Stimulated activated CD4-positive, alpha-beta T cell treated with anti-CD3 and anti-CD28 coated beads, Interleukin-12 subunit alpha, Interleukin-12 subunit beta, amount 100 ng/mL, for 4 hours (primary cell): ENCODE measurements at regions not wholly inside any gene's neighbourhood (a gene's known extent, or its start where the extent isn't known, plus 50 kb on each side); places are given as distances from the start of the nearest gene placed in this dataset.
"Not testable (repeated sequence)": the region's sequence is repeated elsewhere in the genome, so short reads cannot be mapped to it uniquely, and the experiment has no call there.

ENCODE experiments used
- DNase-seq: peaks from one replicate; pipeline ENCODE4 v3.0.0-alpha.2; 2020

DNA sequence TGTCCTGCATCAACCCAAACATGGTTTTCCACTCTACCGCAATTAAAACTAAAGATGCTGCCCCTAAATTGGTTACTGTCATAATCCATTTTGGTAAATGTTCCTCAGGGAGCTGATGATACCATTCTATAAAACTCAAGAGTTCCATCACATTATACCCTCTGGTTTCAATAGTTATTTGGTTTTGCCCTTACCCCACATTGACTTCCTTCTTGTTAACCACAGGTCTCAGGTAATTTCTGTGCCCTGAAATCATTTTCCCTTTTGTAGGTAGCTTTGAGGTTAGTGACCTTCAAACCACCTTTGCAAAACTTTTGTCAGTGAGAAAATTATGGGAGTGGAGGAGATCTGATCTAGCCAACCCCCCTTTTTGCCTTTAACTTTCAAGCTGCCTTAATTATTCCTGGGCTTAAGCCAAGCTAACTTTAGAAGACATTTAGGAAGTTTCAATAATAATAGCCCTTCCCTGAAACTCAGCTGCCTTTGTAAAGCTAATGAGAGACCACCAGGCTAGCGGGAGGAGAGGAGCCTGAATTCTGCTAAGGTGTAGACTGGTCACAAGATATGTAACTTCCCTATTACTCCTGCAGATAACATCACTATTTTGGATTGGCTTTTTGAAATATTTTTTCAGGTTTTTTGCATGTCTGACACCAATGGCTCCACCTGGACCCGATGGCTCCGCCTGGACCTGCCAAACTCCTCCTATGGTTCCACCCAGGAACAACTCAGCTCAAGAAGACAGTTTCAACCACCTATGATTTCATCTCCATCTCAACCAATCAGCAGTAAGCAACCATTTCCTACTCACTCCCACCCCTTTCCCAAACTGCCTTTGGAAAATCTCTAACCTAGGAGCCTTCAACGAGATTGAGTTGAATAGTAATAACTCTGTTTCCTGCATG is 224.9 kb downstream of the HS3ST3B1 start:
- no peak for DNase-seq

DNA sequence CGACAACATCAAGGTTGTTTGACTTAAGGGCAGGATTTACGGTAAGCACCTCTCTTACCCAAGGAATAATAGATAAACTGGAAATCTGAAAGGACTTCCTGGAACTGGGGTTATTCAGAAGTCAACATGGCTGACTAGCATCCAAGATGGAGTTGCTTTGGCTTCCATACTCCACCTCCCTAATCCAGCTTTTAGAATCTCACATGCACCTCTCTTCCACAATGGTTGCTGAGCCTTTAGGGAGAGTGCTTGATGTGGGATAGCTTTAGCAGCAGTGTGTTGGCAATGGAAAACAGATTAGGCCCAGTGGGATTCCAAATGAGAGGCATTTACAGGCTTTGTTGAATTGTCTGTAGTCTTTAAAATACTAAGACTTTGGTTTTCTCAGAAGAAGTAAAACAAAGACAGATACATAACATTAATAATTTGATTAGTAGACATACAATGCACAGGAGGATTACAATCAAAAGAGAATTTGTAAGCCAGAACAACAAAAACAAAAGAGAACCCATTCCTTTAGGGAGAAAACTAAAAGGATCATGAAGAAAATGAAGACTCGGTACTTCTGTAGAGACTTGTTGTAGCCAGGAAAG is 222.0 kb downstream of the HS3ST3B1 start:
- no peak for DNase-seq

DNA sequence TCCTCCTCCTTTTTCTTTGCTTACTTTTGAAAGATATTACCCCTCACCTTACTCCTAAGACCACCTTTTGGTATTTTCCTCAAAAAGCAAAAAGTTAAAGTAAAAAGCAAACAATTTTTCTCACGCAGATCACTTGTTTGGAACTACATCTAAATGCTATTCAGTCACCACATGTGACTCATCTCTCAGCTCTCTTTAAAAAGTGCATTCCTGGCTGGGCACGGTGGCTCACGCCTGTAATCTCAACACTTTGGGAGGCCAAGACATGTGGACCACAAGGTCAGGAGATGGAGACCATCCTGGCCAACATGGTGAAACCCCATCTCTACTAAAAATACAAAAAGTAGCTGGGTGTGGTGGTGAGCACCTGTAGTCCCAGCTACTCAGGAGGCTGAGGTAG is 218.0 kb downstream of the HS3ST3B1 start:
- not testable (repeated sequence) for DNase-seq

DNA sequence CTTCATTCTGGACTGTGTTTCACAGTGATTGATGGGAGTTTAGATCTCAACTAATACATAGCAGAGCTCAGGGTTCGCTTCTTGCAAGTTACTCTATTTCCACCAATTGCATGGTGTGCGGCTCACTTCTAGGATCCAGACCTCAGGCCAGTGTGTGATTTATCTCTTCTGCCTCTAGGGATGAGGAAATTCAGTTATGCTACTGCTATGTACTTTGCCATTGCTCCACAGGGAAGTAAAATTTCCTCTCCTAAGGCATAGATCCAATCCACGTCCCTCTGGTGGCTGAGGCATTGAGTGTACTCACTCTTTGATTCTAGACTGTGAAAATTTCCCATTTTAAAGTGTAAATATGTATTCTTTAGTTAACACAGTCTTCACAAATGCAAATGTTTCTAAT is 214.1 kb downstream of the HS3ST3B1 start:
- DNase-seq, result no peak

DNA sequence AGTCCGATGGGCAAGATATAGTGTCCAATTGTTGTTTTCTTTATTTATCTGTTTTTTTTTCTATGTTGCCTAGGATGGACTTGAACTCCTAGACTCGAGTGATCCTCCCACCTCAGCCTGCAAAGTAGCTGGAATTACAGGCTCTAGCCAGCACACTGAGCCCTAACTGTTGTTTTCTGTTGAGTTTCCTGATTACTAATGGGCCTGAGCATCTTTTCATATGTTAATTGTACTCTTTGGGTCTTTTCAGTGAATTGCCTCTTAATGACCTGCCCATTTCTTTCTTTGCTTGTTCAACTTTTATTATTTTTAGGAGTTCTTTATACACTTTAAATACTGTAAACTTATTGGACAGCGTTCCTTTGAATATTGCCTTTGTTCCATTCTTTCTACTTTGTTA is 213.0 kb downstream of the HS3ST3B1 start:
- no peak for DNase-seq

DNA sequence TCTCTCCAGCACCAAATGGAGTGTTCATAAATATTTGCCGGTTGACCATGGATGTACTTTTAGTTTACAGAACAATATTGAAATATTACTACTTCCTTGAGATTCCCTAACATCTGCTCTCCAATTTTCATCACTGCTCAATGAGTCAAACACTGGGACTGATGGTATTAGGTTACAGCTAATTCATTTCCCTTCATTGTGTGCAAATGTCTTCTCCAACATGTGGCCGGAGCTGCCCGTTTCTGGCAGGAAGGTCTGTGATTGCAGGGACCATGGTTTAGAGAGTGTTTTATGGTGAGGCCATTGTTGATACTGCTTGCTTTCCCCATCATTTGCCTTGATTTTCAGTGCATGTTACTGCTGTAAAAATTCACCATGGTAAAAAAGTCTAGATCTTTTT is 209.3 kb downstream of the HS3ST3B1 start:
- DNase-seq, result no peak

DNA sequence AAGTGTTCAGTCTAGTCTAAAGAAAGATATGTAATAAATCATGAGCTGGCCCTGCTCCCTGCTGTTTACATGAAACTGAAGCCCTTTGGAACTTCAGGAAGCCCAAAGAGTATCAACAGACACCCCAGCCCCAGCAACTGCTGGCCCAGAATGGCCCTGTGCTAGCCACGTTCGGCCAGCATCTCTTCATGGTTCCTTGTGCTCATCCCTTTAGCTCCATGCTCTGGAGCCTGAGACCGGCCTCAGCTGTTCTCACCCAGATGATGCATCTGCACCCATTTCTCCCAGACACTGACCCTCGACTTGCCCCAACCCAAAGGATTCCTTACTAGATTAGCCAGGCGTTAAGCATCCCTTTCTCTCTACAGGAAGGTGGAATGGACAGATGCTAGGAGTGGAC is 207.3 kb downstream of the HS3ST3B1 start:
- no peak for DNase-seq

DNA sequence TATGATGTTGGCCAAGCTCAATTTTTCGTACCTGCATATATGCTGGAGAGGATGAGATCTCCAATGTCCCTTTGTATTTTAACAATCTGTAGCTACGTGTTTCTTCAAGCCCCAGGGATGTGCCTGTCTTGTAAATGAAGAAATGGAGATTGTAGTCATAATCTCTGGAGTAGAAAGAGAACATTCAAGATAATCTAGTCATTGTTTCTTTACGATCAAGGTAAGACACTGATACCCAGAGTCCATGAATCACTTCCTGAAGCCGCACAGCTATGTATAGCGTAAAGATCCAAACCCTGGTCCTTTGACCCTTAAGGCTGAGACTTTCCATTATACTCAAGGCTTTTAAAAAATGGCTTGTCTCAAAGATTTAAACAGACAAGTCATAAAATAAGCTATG is 205.5 kb downstream of the HS3ST3B1 start:
- DNase-seq, result no peak

DNA sequence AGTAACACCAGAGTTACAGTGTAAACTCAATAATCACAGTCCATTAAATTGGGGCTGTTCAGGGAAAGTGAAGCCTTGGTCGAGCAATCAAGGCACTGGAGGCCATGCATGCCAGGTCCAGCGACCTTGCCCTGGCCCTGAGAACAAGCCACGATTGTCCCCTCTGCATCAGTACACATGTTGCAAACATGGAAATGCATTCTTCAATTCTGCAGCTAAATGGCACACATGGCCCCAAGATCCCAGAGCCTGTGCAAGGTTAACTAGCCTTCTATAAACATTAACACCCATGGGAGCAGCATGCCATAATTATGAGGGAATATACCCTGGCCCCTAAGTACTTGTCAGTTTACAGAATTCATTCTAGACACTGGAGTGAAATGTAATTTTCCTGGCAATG is 204.7 kb downstream of the HS3ST3B1 start:
- DNase-seq, result no peak

DNA sequence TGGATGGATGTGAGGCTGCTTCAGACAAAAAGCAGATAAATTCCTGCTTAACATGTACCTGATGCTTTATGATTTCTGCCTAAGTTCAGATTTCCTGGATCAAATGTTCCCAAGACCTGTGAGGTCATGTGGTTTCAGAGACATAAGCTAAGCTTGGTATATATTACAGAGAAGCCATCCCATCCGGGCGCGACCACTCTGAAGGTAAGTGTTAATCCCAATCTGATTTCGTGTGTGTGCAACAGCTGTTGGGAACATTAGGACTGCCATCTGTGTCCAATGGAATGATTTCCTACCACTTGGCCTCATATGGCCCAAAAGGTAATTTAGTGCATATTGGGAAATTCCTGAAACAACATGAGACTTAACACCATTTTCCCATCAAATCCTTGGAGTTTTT is 199.1 kb downstream of the HS3ST3B1 start:
- no peak for DNase-seq

DNA sequence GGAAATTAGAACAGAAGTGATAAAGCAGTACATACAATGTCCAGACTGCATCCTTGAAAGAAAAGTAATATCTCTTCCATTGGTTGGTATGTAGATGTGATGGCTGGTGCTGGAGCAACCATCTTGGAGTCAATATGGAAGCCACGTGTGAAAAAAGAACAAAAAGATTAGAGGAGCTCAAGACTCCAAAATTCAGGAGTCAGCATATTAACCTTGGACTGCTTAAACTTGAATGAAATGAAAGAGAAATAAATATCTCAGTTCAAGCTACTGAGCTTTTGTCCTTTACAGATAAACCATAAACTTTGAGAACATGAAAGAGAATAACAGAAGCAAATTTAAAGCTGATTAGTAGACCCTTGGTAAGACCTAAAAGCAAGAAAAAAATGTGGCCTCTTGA is 197.9 kb downstream of the HS3ST3B1 start:
- DNase-seq, result no peak

DNA sequence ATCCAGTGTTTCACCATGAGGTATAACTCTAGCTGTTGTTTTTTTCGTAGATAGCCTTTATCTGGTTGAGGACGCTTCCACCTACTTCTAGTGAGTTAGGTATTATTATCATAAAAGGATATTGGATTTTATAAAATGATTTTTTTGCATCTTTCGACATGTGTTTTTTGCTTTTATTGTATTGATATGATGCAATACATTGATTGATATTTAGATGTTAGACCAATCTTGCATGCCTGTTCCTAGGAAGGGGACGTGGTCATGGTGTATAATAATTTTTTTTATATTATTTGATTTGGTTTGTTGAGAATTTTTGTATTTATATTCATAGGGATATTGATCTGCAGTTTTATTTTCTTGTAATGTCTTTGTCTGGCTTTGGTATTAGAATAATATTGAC is 193.3 kb downstream of the HS3ST3B1 start:
- DNase-seq, result no peak

DNA sequence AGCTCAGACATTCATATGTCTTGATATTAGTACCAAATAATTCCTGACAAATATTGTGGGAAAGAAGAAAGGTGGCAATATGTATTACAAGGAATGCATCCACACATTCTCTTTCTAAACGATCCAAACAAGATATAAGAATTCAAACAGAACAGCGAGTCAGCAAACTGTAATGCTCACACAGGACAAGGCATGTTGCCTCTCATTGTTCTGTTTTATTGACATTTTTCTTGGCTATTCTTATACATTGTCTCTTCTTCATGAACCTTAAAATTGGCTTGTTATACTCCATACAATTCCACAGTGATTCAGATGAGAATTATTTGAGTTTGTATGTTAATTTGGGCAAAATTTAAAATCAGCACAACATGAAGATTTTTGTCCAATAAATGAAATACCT is 189.1 kb downstream of the HS3ST3B1 start:
- no peak for DNase-seq

DNA sequence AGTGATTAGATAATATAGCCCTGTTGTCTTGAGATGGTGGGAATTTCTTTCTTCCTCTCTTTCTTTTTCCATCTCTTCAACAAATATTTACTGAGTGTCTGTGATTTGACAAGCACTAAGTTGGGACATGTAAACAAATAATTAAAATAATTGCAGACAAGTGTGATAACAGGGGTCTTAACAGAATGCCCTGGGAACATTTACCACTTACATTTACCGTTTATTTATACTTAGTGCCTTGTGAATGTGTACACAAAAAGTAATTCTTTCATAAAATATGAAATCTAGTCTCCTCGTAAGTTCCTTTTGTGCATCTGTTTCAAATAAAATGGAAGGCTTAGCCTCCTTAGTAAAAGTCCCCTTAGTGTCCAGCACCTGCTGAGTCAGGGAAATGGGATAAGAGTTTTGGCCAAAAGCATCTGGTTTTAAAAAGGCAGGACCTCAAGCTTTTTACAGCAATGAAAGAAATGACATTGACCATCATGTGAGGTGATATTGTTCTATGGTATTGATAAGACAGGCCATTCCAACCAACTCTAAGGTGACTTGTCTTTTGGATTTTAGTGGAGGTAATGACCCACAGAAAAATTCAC is 188.2 kb downstream of the HS3ST3B1 start:
- no peak for DNase-seq

DNA sequence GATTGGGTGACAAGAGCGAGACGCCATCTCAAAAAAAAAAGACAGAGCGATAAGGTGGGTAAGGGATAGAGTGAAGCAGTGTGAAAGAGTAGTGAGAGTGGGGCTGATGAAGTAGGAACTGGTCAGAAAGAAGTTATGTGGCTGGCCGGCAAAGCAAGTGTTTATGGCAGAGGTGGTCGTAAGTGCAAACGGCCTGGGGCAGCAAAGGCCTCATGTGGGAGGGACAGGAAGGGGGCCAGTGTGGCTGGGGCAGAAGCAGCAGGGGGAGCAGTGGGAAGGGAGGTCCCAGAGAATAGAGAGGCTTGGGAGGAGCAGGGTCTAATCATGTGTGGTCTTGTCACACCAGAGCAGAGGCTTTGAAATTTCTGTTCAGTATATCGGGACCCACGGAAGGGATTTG is 186.2 kb downstream of the HS3ST3B1 start:
- DNase-seq, result no peak

DNA sequence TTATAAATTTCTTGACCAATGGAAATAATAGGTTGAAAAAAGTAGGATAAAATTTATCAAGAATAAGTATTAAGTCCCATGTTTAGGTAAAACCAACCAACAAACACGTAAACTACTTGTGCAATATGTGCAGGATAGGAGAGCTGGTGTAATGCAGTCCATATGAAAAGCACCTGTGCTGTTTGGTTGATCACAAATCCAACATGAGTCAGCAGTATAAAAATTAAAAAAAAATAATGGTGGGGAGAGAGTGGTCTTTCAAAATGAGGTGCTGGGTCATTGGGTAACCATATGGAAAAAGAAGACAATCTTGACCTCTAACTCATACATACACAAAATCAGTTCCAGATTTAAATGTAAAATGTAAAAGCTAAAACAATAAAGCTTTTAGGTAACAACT is 181.8 kb downstream of the HS3ST3B1 start:
- DNase-seq, result no peak

DNA sequence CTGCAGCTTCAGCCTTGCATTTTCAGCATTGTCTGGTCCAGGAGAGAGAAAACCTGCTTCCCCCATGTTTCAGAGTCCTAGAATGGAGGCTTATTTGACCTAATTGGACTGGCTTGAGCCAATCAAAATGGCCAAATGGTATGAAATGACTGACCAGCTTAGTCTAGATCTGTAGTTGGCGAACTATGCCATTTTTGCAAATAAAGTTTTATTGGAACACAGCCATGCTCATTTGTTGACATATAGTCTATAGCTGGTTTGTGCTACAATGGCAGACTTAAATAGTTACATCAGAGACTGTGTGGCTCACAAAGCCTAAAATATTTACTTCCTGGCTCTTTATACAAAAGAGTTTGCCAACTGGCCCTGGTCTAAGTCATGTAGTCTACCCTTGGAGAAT is 180.8 kb downstream of the HS3ST3B1 start:
- DNase-seq, result no peak

DNA sequence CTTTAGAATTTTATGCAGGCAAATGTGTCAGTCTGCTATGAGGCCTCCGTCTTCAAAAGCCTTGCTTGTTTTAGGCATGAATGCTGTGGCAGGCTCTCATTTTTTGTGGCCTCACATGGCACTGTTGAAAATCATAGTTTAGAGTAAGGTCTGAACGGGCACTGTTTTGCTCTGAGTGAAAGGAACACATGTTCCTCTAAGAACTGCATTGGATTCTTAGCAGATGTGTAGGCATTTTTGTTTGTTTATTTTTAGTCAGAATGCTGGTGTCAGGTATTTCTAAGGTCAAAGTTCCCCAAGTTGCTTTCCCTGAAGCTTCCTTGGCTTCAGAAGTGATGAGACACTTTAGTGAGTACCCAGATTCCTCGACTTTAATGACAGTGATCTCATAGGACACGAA is 173.7 kb downstream of the HS3ST3B1 start:
- DNase-seq, result no peak

DNA sequence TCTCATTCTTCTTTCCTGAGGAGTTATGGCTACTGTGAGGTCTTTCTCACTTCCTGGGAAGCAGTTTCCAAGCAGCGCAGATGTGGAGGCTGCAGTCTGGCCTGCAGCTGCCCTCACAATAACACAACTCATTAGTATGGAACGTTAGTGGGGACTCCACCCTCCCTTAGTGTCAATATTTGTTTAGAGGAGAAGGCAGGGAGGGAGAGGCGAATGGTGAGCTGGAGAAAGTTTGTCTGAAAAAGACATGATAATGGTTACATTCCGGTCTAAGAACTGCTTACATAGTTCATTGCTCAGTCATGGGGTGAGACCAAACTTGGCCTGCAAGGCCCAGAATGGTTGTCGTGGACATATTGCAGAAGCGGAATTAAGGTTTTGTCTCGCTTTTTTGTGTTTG is 170.2 kb downstream of the HS3ST3B1 start:
- DNase-seq, result no peak

DNA sequence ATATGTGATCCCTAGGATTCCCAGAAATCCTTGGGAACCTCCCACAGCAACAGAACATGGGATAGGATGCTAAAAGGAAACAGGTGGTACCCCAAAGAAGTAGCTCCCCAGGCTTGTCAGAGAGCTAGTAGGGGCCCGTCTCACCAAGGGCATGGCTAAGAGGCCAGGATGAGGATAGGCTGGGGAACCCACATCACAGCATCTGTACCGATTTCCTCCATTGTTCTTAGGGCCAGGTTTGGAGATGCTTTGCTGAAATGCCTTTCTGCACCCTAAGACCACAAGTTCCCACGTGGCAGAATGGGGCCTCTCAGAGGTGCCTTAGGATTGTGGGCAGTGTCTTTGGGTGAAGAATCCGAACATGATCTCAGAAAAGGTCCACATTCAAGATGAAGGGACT is 169.5 kb downstream of the HS3ST3B1 start:
- DNase-seq, result no peak

DNA sequence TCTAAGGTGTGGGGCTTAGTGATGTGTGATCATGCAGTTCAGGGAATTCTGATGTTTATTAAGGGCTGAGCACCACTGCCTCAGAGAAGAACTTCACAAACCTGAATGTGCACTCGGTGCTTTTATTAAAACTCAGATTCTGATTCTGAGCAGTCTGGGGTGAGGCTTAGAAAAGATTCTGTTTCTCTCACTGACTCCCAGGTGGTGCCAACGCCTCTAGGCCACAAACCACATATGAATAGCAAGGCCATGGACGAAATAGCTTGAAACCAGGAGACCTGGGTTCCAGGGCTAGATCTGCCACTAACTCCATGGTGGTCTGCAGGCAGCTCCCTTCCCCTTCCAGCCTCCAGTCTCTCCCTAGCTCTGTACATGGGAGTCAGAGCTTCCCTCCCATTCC is 169.1 kb downstream of the HS3ST3B1 start:
- DNase-seq, result no peak

DNA sequence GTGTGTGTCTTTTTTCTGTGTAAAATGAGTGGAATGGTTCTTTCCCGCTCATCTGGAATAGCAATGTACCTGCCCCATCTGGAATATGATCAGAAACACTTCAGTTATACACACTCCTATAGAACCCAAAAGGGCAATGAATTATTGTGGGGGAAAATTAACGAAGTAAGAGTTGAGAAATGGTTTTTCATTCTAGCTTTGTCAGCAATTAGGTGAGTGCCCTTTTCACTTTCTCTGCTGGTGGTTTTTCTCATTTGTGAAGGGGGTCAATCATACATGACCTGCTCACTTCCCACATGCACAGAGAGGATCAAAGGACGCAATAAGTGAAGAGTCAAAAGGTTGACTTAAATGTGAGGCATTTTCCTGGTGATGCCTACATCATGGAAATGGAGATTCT is 168.0 kb downstream of the HS3ST3B1 start:
- no peak for DNase-seq

DNA sequence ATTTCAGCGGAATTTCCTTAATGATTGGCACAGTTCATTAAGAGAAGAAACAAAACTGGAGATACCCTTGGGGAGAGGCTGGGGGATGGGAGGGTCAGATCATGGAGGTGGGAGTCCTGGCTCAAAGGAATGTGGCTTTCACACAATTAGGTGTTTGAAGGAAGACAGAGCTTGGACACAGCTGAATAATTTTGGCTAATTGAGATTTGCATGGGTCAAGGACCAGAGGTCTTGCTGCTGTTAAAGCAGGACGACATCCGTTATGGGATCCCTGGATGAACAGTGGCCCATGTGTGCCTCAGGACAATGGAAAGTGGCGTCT is 160.3 kb downstream of the HS3ST3B1 start:
- DNase-seq, result no peak

DNA sequence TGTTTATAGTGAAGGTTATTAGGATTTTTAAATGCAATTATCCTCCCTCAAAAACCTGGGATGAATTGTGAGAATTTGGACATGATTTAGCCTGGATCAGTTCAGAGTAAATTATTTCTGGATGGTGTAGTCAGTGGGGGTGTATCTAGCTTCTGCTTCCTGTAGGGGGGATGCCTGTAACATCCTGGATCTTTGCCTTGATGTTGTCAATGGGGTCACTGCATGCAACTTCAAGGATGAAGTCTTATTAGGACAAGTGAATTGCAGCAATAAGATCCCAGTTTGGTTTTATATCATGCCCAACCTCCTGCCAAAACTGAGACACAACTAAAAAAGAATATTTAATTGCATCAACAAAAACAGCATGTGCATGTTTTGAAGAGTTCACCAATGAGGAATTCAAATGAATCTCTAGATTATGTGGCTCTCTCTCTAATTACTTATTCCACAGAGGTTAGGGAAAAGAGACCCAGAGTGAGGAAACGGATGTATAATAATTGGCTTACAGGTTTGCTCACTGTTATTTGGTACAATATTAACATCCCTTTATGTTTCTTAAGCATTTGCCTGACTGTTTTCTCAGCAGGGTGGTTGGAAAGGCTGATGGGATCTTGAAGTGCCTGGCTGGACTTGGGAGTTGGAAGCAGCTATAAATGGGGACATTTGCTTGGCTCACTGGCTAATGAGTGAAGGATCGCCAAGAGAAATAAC is 159.8 kb downstream of the HS3ST3B1 start:
- DNase-seq, result no peak
